ENCODE measurements at regions not wholly inside any gene's neighbourhood (a gene's known extent, or its start where the extent isn't known, plus 50 kb on each side); places are given as distances from the start of the nearest gene placed in this dataset.

- Mint-ChIP-seq H3K4me1 (ENCODE audit: low read depth) (no peaks in the 10 kb centered on the region), H3K27me3 (ENCODE audit: low read depth) (no peaks in the 10 kb centered on the region), H3K4me3 (ENCODE audit: unreplicated experiment) (no peak overlapping the region), H3K27ac (ENCODE audit: unreplicated experiment) (no peak overlapping the region), H3K36me3 (ENCODE audit: low read depth) (no peaks in the 10 kb centered on the region), H3K9me3 (ENCODE audit: low read depth) (no peaks in the 10 kb centered on the region)
- DNase-seq (ENCODE audit: low spot score): no peak
- TF ChIP-seq, protein P1, sequence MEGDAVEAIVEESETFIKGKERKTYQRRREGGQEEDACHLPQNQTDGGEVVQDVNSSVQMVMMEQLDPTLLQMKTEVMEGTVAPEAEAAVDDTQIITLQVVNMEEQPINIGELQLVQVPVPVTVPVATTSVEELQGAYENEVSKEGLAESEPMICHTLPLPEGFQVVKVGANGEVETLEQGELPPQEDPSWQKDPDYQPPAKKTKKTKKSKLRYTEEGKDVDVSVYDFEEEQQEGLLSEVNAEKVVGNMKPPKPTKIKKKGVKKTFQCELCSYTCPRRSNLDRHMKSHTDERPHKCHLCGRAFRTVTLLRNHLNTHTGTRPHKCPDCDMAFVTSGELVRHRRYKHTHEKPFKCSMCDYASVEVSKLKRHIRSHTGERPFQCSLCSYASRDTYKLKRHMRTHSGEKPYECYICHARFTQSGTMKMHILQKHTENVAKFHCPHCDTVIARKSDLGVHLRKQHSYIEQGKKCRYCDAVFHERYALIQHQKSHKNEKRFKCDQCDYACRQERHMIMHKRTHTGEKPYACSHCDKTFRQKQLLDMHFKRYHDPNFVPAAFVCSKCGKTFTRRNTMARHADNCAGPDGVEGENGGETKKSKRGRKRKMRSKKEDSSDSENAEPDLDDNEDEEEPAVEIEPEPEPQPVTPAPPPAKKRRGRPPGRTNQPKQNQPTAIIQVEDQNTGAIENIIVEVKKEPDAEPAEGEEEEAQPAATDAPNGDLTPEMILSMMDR (IDR thresholded peaks at IDR 0.05): no peak
These were observed 334.2 kb upstream of the NETO1 start for GRCh38 chr18:73201940-73202339.

DNA sequence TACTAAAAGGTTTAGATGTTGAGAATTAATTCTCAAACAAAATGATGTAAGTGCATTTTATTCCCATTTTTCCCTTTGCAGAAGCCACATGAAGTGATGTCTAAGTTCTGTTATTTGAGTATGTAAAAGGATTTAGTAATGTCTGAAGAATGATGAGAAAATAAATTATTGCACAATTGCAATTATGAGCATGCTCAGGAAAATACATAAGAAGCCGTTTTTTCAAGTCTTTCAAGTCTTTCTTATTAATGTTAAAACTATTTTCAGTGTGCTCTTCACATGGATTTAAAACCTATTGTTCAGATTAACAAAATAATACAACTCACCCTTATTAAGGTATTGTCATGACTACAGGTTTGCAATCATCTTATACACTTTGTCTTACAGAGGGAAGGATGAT lies 331.4 kb upstream of the NETO1 start:
- no peak overlapping the region for H3K4me3 Mint-ChIP-seq (ENCODE audit: unreplicated experiment)

DNA sequence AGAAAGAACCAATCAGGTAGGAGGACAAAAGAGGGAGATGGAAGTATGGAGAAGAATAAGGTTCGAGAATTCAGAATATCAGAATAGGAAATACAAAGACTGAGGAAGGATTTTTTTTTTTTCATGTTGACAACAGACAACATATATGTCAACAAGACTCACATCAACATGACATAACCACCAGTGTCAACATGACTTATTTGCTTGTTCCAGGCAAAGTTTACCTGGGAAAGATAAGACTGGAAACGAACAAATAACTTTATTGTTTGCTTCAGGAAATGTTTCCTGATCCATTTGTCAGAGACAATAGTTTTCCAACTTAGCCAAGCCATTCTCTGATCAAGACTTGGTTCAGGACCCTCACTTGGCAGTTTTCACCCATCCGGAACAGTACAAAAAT lies 321.9 kb upstream of the NETO1 start:
- TF ChIP-seq, protein P1 (IDR thresholded peaks at IDR 0.05): no peak
- H3K4me3 Mint-ChIP-seq (ENCODE audit: unreplicated experiment): no peak overlapping the region
- peaks cover 5% of the 10 kb centered on the region for H3K27me3 Mint-ChIP-seq (ENCODE audit: low read depth)
- no peak overlapping the region for H3K27ac Mint-ChIP-seq (ENCODE audit: unreplicated experiment)
- H3K36me3 Mint-ChIP-seq (ENCODE audit: low read depth): no peaks in the 10 kb centered on the region
- DNase-seq (ENCODE audit: low spot score): no peak
- peaks cover 3% of the 10 kb centered on the region for H3K9me3 Mint-ChIP-seq (ENCODE audit: low read depth)
- no peaks in the 10 kb centered on the region for H3K4me1 Mint-ChIP-seq (ENCODE audit: low read depth)

More for the DNA sequence above, 331.4 kb upstream of the NETO1 start:
- H3K4me1 Mint-ChIP-seq (ENCODE audit: low read depth): no peaks in the 10 kb centered on the region
- H3K27ac Mint-ChIP-seq (ENCODE audit: unreplicated experiment): no peak overlapping the region
- no peak for DNase-seq (ENCODE audit: low spot score)
- H3K27me3 Mint-ChIP-seq (ENCODE audit: low read depth): no peaks in the 10 kb centered on the region
- H3K9me3 Mint-ChIP-seq (ENCODE audit: low read depth): no peaks in the 10 kb centered on the region
- no peaks in the 10 kb centered on the region for H3K36me3 Mint-ChIP-seq (ENCODE audit: low read depth)
- TF ChIP-seq, protein P1 (IDR thresholded peaks at IDR 0.05): no peak

- no peaks in the 10 kb centered on the region for H3K4me1 Mint-ChIP-seq (ENCODE audit: low read depth)
- H3K27ac Mint-ChIP-seq (ENCODE audit: unreplicated experiment): no peak overlapping the region
- H3K9me3 Mint-ChIP-seq (ENCODE audit: low read depth): peaks cover 4% of the 10 kb centered on the region
- TF ChIP-seq, protein P1 (IDR thresholded peaks at IDR 0.05): no peak
- H3K27me3 Mint-ChIP-seq (ENCODE audit: low read depth): peaks cover 3% of the 10 kb centered on the region
- H3K36me3 Mint-ChIP-seq (ENCODE audit: low read depth): no peaks in the 10 kb centered on the region
- DNase-seq (ENCODE audit: low spot score): no peak
- no peak overlapping the region for H3K4me3 Mint-ChIP-seq (ENCODE audit: unreplicated experiment)
These were observed 300.4 kb upstream of the NETO1 start for GRCh38 chr18:73168236-73168635.

DNA sequence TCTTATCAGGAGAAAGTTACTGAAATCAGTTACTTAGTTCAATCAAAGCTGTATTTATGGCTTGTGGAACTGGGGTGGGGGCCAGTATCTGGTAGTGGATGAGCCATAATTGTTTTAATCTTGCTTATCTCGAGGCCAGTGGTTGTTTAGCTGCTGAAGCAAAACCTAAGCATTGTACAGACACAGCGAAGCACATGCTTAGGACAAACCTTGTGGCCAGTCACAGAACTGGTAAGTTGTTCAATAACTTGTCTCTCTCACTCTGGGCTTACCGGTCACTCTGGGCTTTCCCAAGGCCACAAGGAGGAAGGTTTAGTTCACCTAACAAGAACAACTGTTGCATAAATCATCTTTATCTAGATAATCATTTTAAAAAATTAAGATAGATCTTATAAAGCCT lies 296.6 kb upstream of the NETO1 start:
- Mint-ChIP-seq H3K27ac (ENCODE audit: unreplicated experiment) (no peak overlapping the region), H3K4me3 (ENCODE audit: unreplicated experiment) (no peak overlapping the region), H3K4me1 (ENCODE audit: low read depth) (no peaks in the 10 kb centered on the region), H3K27me3 (ENCODE audit: low read depth) (no peaks in the 10 kb centered on the region), H3K36me3 (ENCODE audit: low read depth) (no peaks in the 10 kb centered on the region), H3K9me3 (ENCODE audit: low read depth) (peaks cover 4% of the 10 kb centered on the region)
- TF ChIP-seq, protein P1 (IDR thresholded peaks at IDR 0.05): no peak
- DNase-seq (ENCODE audit: low spot score): no peak
